GM18517 (cell line): ENCODE measurements at regions not wholly inside any gene's neighbourhood (a gene's known extent, or its start where the extent isn't known, plus 50 kb on each side); places are given as distances from the start of the nearest gene placed in this dataset.

ENCODE experiments used
- ATAC-seq: cut with Tn5 transposase; IDR thresholded peaks from one replicate; pipeline ENCODE4 v1.9.1; 2021; ENCODE audit warnings: mild to moderate bottlenecking, moderate library complexity; ENCODE audit not compliant: unreplicated experiment

DNA sequence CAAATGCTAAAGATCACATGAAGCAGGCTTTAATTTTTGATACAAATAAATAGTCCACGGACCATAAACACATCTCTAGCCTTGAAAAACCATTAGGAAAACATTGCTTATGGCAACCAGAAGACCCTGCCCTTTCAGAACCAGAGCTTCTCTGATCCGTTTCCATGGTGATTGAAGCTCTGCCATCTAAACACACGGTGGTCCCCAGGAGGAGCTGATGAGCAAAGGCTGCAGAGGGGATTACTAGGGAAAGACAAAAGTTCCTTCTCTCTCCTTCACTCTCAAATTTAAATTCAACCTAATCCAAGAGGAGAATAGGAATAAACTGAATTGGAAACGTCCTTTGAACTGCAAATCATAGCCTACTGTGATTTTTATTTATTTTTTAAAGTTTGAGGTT is 122.0 kb upstream of the ATP10A start:
- ATAC-seq = no peak

DNA sequence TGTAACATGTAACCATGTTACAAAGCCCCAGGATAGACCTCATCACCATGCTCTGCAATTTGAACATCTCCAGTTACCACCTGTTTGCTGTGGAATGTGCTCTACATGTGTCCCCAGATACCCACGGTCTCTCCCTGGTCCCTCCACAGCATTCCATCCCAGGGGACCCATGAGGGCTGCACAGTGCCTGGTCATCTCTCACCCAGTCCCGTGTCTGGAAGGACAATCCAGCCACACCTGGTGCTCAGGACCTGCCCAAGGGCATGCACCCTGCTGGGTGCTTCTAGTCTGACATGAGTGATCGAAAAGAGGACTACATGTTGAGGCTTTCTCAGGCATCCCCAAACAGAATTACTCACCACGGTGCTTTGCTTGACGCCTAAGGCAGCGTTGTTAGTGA is 119.6 kb upstream of the ATP10A start:
- ATAC-seq = no peak

DNA sequence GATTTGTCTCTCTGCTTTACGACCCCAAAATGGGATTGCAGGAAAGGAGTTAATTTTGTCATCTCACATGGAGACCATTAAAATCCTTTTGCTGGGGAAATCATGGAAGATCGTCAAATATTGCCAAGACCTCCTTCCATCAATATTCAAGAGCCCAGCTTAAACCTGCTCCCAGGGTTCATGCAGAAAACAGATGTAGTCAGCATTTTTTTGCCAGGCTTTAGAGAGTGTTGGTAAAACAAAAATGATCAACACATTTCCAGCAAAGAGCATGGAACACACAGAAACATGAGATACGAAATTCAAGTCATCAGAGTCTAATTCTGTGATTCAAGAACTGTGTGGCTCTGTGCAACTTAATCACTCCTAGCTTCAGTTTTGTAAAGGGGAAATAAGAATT is 118.0 kb upstream of the ATP10A start:
- ATAC-seq = no peak

DNA sequence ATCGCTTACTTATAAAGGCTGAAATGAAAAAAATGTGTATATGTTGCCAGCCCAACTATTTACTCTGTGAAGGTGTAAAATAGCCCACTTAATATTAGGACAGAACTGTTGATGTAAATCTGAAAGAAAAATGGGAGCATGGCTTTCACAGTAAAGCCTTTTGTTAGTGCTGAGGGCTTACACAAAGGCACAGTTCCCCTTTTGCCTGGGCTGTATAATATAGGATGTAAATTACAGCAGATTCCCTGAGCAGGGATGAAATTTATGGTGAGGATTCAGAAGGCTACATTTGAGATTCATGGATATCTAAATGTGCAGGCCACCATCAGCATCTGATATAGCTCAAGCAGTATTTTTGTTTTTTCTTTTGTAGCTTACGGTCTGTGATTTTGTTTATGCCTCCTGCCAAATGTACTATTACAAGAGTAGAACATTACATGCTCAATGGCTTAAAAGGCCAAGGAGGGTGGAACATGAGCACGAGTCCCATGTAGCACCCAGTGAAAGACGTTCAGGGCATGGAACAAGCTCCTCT is 109.1 kb upstream of the ATP10A start:
- ATAC-seq = no peak

DNA sequence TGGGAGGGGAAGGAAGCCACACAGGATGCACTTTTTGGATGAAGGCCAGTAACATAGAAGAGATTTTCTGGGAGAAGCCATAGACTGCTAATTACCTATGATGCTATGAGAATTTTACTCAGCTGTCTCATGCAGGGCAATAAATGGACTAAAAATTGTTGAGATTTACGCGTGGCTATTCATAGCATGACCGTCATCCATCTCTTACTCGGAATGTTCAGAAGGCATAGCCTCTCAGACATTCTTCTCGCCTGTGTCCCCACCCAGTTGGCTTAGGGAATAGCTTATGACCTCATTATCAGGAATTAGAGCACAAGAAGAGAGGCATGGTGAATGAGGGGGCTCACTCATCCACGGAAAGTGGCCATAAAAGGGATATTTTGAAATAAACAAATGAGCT is 107.9 kb upstream of the ATP10A start:
- ATAC-seq = no peak

DNA sequence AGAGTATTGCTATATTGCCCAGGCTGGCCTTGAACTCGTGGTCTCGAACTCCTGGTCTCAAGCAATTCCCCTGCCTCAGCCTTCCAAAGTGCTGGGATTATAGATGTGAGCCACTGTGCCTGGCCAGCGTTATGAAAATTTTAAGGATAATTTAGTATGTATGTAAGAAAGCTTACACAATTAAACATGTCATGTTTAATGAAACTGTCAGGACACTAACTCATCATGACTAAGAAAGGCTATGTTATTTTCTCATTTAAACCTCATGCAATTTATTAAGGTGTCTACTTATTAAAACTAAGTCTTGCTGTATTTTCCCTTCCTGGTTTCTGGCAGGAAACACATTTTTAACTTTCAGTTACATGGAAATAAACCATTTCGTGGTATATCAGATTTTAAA is 106.8 kb upstream of the ATP10A start:
- ATAC-seq = no peak

DNA sequence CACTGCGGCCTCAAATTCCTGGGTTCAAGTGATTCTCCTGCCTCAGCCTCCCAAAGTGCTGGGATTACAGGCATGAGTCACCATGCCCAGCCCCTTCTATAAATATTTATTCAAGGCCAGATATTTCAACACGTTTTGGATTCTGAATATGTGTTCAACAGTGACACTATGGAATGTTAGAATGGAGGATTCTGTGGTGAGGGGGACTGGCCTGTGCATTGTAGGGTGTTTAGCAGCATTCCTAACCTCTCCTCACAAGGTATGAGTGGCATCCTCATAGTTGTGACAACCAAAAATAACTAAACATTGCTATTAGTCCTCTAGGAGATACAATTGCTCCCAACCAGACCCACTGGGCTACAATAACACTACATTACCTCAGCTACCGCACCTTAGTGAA is 104.0 kb upstream of the ATP10A start:
- no peak for ATAC-seq

DNA sequence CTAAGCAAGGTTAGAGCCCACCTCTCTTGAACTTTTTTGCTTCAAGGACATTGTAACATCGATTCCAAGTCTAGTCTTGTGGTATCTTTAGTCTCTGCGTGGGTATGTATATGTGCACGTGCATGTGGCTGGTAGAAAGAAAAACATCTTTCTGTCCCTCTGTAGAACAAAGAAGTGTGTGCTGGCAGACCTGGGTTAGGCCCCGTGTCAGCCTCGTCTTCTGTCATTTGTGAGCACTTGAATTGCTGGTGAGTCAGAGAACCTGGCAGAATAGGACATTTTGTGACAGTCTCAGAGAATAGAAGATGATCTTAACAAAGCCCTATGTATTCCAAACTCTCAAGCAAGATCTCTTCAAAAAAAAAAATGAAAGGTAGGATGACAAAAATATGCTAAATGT is 102.2 kb upstream of the ATP10A start:
- no peak for ATAC-seq

DNA sequence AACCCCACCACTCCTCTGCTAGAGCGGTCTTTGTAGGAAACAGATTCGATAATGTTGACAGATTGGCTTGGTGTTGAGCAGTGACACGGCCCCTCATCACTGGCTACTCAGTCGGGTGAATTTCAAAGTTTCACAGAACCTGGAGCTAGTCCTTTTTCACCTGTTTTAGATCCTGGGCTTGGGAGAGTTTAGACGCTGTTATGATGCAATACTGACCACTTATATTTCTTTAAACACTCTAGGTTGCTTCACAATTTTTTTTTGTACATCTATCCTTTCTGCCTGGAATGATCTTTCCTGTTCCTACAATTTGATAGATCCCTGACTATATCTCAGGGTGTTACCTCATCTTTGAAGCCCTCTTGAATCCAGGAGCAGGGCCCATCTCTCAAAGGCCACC is 97.1 kb upstream of the ATP10A start:
- no peak for ATAC-seq

DNA sequence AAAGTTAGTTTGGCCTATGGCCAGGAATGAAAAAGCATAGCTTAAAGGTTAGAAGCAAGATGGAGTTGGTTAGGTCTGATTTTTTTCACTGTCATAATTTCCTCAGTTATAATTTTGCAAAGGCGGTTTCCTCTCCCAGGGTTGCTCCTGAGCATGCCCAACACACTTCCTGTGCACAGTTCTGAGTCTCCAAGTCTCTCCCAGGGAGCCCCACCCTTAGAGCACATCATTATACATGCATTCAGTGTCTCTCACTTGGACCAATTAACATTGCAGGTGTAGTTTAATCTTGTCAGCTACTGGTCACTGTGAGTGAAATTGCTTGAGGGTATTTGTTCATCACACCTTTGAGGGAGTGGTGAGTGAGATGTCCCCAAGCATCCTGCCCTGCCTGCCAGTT is 96.0 kb upstream of the ATP10A start:
- ATAC-seq = no peak

DNA sequence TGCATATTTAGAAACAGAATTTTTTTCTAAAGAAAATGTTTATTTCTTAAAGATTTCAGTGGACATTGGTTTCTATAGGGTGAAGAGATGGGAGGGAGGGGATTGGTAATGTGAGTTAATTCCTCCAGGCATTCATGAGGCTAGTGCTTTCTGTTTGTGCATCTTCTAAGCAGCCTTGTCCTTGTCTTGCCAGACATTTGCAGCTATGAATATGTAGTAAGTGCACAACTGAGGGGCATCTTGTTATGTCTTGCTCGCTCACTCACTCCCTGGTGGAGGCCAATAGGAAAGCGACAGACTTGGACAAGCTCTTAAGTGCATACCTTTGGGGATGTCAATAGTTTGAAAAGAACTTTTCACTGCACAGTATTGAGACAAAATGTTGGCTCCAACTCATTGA is 92.5 kb upstream of the ATP10A start:
- no peak for ATAC-seq

DNA sequence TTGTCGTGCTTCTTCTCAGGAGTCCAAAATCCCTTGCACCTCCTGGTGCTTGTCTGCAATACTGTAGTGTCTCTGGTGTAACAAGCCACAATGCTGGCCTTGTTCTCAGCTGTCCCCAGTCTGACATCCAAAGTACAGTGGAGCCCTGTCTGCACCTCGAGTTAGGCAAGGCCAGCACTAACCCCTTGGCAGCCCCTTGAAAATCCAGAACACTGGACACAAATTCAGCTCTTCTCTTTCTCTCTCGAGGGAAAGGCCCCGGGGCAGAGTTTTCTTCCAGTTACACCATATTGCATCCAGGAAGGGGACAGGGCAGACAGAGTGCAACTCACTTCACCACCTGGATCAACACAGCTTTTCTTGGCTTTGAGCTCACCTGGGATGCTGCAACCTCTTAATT is 91.3 kb upstream of the ATP10A start:
- ATAC-seq = no peak

DNA sequence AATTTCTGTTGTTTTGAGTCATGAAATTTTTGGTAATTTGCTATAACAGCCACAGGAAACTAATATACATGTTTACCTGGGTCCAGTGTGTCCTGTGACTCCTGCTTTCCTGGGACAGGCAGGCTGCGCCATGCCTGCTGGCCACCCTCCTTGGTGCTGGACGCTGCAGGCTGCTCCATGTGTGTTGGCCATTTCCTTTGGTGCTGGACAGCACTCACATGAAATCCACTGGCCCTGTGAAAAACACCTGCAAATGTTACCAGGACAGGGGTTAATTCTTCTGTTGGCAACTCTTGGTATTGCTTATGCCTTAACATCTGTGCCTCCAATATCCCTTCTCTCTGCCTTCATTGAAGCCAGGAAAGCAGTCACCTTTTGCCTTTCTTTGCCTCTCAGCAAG is 86.9 kb upstream of the ATP10A start:
- ATAC-seq = no peak

DNA sequence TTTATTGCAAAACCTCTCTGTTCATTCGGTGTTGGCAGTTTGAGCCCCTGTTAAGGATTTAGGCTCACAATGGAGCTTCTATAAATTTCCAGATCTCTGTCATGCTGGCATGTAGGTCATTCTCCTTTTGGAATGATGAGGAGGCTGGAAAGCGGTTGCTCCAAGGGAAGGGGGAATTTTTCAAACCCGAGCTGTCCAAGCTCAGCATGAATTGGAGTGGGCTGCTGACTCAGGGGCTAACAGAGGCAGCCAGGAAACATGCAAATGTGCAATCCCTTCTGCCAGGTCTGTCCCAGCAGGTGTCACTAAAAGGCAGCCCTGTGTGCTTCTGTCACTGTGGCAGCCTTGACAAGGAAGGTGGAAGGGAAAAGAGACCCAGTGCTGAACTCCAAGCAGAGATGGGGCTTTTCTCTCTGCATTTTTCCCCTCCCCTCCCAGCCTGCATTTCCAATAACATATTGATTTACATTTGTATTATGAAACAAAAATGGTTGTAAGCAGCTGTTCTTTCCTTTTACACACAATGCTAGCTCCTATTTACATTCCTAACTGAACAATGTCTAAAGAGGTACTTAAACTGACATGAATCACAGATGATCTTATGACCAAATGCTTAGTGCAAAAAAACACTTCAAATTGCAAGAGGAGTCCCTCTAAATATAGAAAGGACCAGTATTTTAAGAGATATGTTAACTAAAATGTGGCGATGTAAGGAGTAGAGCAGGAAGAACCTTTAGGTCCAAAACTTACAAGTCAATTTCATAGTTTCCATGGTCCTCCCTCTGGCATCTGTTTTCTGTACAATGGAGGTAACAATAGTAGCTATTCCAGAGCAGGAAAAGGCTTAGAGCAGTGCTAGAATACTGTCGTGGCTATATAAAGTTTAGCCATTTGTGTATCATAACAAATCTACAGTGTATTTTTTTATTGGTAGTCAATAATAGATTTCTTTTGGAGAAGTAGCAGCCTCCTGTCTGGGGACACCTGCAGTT is 84.5 kb upstream of the ATP10A start:
- no peak for ATAC-seq

DNA sequence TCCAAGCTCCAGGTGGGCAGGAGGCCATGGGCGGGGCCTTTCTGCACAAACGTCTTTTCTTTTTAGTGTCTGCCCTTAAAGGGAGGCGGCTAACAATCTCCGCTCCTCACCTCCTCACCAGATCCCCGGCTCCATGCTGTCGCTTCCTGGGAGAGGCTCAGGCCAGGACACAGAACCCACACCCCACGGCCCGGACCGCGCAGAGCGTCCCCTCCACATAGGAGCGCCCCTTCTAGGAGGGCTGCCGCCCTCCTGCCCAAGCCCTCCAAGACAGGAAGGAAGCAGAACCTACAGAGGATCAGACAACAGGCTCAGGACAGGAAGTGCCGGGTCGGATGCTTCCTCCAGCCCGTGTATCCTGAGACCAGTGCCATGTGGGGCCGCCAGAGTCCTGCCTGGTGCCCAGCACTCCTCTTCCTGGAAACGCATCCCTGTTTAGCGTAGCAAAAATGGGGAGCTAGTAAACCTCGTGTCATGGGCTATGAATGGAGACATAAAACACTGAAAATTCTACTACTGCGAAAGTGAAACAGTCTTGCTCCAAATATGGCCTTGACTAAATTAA is 83.2 kb upstream of the ATP10A start:
- ATAC-seq = no peak

DNA sequence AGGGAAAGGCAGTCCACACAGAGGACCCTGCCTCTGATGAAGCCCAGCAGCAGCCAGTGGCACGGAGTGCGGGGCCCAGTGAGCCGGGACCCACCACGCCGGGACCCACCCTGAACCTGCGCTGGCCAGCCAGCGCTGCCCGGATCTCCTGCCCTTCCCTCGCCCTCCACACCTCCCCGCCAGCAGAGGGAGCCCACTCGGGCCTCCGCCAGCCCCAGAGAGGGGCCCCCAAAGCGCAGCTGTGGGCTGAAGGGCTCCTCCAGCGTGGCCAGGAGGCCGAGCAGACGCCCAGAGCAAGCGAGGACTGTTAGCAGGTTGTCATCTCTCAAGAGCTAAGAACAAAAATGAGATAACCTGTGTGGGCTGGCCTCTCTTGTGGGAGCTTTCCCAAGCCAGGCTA is 81.3 kb upstream of the ATP10A start:
- no peak for ATAC-seq

DNA sequence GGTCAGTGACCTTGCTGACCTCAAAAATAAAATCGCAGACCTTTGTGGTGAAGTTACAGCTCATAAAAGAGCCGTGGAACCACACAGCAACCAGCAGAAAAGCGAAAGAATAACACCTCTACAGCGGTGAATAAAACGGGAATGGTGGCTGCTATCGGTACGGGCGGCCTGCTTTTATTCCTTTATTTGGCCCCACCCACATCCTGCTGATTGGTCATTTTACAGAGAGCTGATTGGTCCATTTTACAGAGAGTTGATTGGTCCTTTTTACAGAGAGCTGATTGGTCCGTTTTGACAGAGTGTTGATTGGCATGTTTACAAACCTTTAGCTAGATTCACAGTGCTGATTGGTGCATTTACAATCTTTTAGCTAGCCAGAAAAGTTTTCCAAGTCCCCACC is 80.7 kb upstream of the ATP10A start:
- ATAC-seq = no peak

DNA sequence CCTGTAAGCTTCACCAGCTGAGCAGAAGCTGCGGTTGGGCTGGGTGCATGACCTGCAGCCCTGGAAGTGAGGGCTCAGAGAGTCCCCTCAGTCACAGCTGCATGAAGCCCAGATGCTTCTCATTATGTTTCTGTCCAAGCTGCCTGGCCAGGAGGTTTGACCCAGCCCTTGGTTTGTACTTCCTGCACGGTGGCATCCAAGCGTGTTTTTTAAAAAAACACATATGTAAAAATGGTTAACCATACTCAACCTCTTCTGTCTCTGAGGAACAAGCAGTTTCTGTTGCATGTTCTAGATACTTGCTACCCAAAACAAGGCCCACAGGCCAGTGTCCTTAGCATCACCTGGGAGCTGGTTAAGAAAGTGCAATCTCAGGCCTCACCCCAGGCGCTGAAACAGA is 76.0 kb upstream of the ATP10A start:
- ATAC-seq = peak; percentile 93

DNA sequence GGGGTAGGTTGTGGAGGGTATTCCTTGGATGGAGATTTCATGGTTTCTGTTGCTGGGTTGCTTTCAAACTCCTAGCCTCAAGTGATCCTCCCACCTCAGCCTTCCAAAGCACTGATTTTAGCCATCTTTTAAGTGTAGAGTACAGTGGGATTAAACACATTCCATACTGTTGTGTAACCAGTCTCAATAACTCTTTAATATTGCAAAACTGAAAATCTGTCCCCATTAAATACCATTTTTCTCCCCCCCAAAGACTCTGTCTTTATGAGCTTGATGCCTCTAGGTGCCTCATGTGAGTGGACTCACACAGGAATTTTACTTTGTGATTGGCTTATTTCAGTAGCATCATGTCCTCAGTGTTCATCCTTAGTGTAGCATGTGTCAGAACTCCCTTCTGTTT is 74.7 kb upstream of the ATP10A start:
- ATAC-seq = no peak

DNA sequence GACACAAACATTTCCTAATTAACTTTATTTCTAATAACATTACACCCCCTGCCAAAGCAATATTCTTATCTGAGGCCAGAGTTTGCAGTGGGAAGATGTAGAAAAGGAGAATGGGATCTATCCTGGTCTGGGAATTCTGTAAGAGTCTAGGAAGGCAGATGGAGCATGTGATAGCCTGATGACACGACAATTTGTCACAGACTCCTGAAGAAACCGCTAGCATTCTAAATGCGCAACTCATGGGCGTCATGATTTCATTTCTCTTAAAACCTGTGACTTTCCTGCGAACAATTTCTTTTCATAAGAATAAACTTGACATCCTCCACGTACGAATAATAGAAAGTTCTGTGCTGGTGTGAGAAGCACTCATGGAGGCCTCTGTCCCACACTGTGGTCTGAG is 72.9 kb upstream of the ATP10A start:
- no peak for ATAC-seq

DNA sequence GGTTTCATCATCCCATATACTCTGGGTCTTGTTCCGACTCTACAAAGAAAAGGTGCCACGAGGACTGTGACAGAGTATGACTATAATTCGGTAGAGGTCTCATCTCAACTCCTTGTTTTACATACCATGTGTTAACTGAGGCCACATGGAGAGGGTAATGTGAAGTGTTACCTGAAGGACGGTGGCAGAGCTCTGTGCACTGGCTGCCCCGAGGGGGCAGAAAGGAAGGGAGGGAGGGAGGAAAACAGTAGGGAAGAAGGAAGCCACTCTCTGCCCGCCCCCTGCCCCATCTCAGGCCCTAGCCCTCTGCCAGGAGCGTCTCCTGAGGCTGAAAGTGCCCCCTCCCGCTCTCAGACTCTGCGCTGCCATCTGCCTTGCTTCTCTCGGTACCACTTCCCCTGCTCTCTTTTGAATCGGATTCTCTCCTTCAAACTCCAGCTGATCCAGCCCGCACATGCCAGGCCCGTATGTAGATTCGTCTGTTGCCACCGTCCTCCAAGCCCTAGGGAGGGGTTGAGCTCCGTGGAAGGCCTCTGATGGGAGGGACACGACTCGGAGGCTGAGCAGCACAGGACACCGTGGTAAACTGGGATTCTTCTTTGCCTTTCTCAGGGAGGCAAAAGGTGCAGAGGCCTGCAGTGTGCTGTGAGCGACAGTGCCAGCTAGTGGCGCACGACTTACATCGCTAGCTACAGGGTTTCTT is 70.5 kb upstream of the ATP10A start:
- no peak for ATAC-seq

DNA sequence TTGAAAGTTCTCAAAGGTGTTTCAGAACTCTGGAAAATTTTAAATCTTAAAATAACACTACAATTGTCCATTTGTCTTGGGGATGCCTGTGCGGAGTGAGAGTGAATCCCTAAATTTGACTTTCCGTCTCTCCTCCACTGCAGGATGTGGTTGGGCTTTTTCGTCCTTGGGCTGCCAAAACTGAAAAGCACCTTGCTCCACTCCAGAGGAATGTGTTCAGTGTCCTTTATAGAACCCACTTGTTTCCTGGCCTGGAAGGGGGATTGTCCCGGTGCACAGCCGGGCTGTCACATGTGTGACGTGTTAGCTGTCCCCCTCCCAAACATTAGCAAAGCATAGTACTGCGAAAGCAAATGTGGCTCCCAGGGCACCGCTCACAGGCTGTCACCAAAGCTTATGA is 69.6 kb upstream of the ATP10A start:
- ATAC-seq = no peak
